Tibial nerve (tissue), 4 donors: ENCODE measurements at regions not wholly inside any gene's neighbourhood (a gene's known extent, or its start where the extent isn't known, plus 50 kb on each side); places are given as distances from the start of the nearest gene placed in this dataset.

Experiments used
- DNase-seq, 2 donors: peaks; one replicate each; pipeline ENCODE4 v3.0.0-alpha.2; 2019; ENCODE audit warnings: low spot score in 2 of 2
- H3K27ac ChIP-seq, 4 donors: fragments of 200-600 bp; sonication (generic) in 3 of 4; one replicate each; pipeline ENCODE4 v1.5.1; 2017 to 2019; ENCODE audit warnings: mild to moderate bottlenecking in 1 of 4
- H3K27me3 ChIP-seq, 2 donors: fragments of 200-600 bp; sonication (generic) in 1 of 2; one replicate each; pipeline versions ENCODE4 v1.5.1 to v1.6.0; 2017 to 2019
- H3K36me3 ChIP-seq, 3 donors: fragments of 200-600 bp; sonication (generic); one replicate each; pipeline ENCODE4 v1.5.1; 2018 to 2019
- H3K4me1 ChIP-seq, 4 donors: fragments of 200-600 bp; sonication (generic) in 3 of 4; one replicate each; pipeline ENCODE4 v1.5.1; 2017 to 2019
- H3K4me3 ChIP-seq, 4 donors: fragments of 200-600 bp; sonication (generic) in 3 of 4; one replicate each; pipeline ENCODE4 v1.5.1; 2017 to 2019; ENCODE audit warnings: mild to moderate bottlenecking in 1 of 4, moderate library complexity in 1 of 4
- H3K9me3 ChIP-seq, 4 donors: fragments of 200-600 bp; sonication (generic) in 3 of 4; one replicate each; pipeline ENCODE4 v1.5.1; 2017 to 2019
- CTCF ChIP-seq, 5 experiments: fragments of 200-600 bp in 3 of 5; fragments of 450-650 bp in 2 of 5; sonication (generic) in 3 of 5; IDR thresholded peaks; one replicate each; pipeline ENCODE4 v1.5.1; 2016 to 2019; ENCODE audit warnings: antibody characterized with exemption in 5 of 5, mild to moderate bottlenecking in 3 of 5, moderate library complexity in 2 of 5
- EP300 ChIP-seq, 2 donors: sonication (generic); formaldehyde crosslinking; IDR thresholded peaks; one replicate each; pipeline ENCODE4 v1.6.1; 2017; ENCODE audit warnings: antibody characterized with exemption in 2 of 2, mild to moderate bottlenecking in 1 of 2
- POLR2A ChIP-seq, 2 donors: fragments of 450-650 bp; IDR thresholded peaks; one replicate each; pipeline ENCODE4 v1.6.1; 2017; ENCODE audit warnings: antibody characterized with exemption in 2 of 2, mild to moderate bottlenecking in 2 of 2, moderate library complexity in 2 of 2
- WGBS, 2 donors: methylation state at CpG; one replicate each; pipeline ENCODE4 v1.1.5; 2018; 5-methylcytosine and 5-hydroxymethylcytosine counted together

GRCh38 chr6:150456466-150456865, 87.7 kb downstream of the IYD start:
- Histone ChIP-seq H3K36me3 (no peaks in the 10 kb centered on the region), H3K9me3 (no peaks in the 10 kb centered on the region), H3K27me3 (no peaks in the 10 kb centered on the region), H3K27ac (no peak overlapping the region), H3K4me1 (peaks cover 0 to 7% (median 0%) of the 10 kb centered on the region in 4 donors), H3K4me3 (no peak overlapping the region)
- 70 to 79% methylated on average over 7 of the region's 7 CpGs for WGBS, 2 donors
- no peak for DNase-seq
- TF ChIP-seq EP300 (IDR thresholded peaks at IDR 0.05) (no peak), POLR2A (IDR thresholded peaks at IDR 0.05) (no peak), CTCF (IDR thresholded peaks at IDR 0.05) (no peak)

DNA sequence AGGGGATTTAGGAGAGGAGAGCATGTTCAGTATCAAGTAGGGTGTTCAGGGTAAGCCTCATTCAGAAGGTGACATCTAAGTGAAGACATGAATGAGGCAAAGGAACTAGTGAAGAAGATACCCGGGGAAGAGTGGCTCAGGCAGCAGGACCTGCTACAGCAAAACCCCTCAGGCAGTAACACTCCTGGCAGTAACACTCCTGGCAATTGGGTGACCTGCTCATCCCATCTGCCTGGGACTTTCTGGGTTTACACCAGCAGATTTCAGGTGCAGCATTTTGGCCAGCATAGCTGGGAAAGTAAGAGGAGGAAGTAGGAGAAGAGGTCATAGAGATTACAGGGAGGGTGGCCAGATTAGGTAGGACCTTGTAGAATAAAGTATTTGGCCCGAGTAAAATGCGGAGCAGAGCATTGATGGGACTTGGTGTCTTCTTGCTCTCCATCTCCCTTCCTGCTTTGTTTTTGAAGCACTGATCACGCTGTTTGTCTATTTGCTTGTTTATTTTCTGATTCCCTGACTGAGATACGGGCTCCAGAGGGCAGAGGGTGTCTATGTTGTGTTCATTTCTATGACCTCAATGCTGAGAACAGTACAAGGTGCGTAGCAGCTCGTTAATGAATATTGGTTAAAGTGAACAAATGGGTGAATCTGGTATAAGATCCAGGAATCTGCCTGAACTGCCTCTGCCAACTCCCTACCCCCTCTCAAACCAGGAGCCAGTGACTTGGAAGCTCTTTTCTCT, 88.3 kb downstream of the IYD start:
- Histone ChIP-seq H3K27me3 (no peaks in the 10 kb centered on the region), H3K4me3 (no peak overlapping the region), H3K4me1 (peaks cover 0 to 4% (median 0%) of the 10 kb centered on the region in 4 donors), H3K27ac (no peak overlapping the region), H3K9me3 (no peaks in the 10 kb centered on the region), H3K36me3 (no peaks in the 10 kb centered on the region)
- WGBS, 2 donors: 87 to 91% methylated on average over 7 of the region's 7 CpGs
- DNase-seq: no peak
- TF ChIP-seq EP300 (IDR thresholded peaks at IDR 0.05): no peak
- no peak for TF ChIP-seq CTCF (IDR thresholded peaks at IDR 0.05)
- no peak for TF ChIP-seq POLR2A (IDR thresholded peaks at IDR 0.05)

- no peak overlapping the region for H3K27ac ChIP-seq
- H3K4me3 ChIP-seq: no peak overlapping the region
- no peaks in the 10 kb centered on the region for H3K4me1 ChIP-seq
- TF ChIP-seq CTCF (IDR thresholded peaks at IDR 0.05) (no peak), EP300 (IDR thresholded peaks at IDR 0.05) (no peak), POLR2A (IDR thresholded peaks at IDR 0.05) (no peak)
- 57 to 76% methylated on average over 5 of the region's 5 CpGs for WGBS, 2 donors
- no peaks in the 10 kb centered on the region for H3K9me3 ChIP-seq
- H3K36me3 ChIP-seq: no peaks in the 10 kb centered on the region
- no peak for DNase-seq
- H3K27me3 ChIP-seq: no peaks in the 10 kb centered on the region
Measured at GRCh38 chr6:150458579-150458978, 89.8 kb downstream of the IYD start.

- TF ChIP-seq POLR2A (IDR thresholded peaks at IDR 0.05): no peak
- no peak for TF ChIP-seq CTCF (IDR thresholded peaks at IDR 0.05)
- TF ChIP-seq EP300 (IDR thresholded peaks at IDR 0.05): no peak
- 94 to 97% methylated on average over 5 of the region's 5 CpGs for WGBS, 2 donors
- DNase-seq: no peak
- H3K27me3 ChIP-seq: no peaks in the 10 kb centered on the region
- no peaks in the 10 kb centered on the region for H3K36me3 ChIP-seq
- no peaks in the 10 kb centered on the region for H3K9me3 ChIP-seq
- H3K4me3 ChIP-seq: no peak overlapping the region
- no peaks in the 10 kb centered on the region for H3K4me1 ChIP-seq
- H3K27ac ChIP-seq: no peak overlapping the region
Measured at GRCh38 chr6:150463852-150464251, 95.0 kb downstream of the IYD start.

GRCh38 chr6:150464966-150465365, 96.2 kb downstream of the IYD start:
- Histone ChIP-seq H3K4me1 (no peaks in the 10 kb centered on the region), H3K4me3 (no peak overlapping the region), H3K9me3 (no peaks in the 10 kb centered on the region), H3K27ac (no peak overlapping the region), H3K36me3 (no peaks in the 10 kb centered on the region), H3K27me3 (no peaks in the 10 kb centered on the region)
- no peak for DNase-seq
- TF ChIP-seq CTCF (IDR thresholded peaks at IDR 0.05) (no peak), POLR2A (IDR thresholded peaks at IDR 0.05) (no peak), EP300 (IDR thresholded peaks at IDR 0.05) (no peak)
- 69 to 72% methylated on average over 2 of the region's 2 CpGs for WGBS, 2 donors
